Vagina (tissue), 2 donors: ENCODE measurements at regions not wholly inside any gene's neighbourhood (a gene's known extent, or its start where the extent isn't known, plus 50 kb on each side); places are given as distances from the start of the nearest gene placed in this dataset.
"Not testable (repeated sequence)": the region's sequence is repeated elsewhere in the genome, so short reads cannot be mapped to it uniquely, and the experiment has no call there.

Source experiments
- DNase-seq, 2 donors: peaks; one replicate each; pipeline ENCODE4 v3.0.0-alpha.2; 2017; ENCODE audit errors: extremely low spot score in 2 of 2
- H3K27ac ChIP-seq: fragments of 200-600 bp; sonication (generic); one replicate; pipeline ENCODE4 v1.5.1; 2019
- H3K27me3 ChIP-seq: fragments of 200-600 bp; sonication (generic); one replicate; pipeline ENCODE4 v1.5.1; 2019
- H3K36me3 ChIP-seq, 2 donors: fragments of 200-600 bp; sonication (generic); one replicate each; pipeline ENCODE4 v1.5.1; 2017 to 2019
- H3K4me1 ChIP-seq: fragments of 200-600 bp; sonication (generic); one replicate; pipeline ENCODE4 v1.5.1; 2019
- H3K4me3 ChIP-seq, 2 donors: fragments of 200-600 bp; sonication (generic); 1 replicate in 1 of 2; 2 replicates in 1 of 2; pipeline ENCODE4 v1.5.1; 2016 to 2019
- H3K9me3 ChIP-seq: fragments of 200-600 bp; sonication (generic); one replicate; pipeline ENCODE4 v1.5.1; 2019
- CTCF ChIP-seq, 3 experiments: fragments of 450-650 bp in 2 of 3; fragments of 200-600 bp in 1 of 3; sonication (generic) in 1 of 3; IDR thresholded peaks; one replicate each; pipeline ENCODE4 v1.5.1; 2017 to 2019; ENCODE audit warnings: antibody characterized with exemption in 3 of 3, mild to moderate bottlenecking in 2 of 3, moderate library complexity in 2 of 3
- POLR2A ChIP-seq, 2 donors: fragments of 450-650 bp; IDR thresholded peaks; one replicate each; pipeline ENCODE4 v1.6.1; 2017; ENCODE audit warnings: antibody characterized with exemption in 2 of 2, mild to moderate bottlenecking in 2 of 2, moderate library complexity in 2 of 2
- POLR2AphosphoS5 ChIP-seq, 2 donors: sonication (generic); formaldehyde crosslinking; IDR thresholded peaks; one replicate each; pipeline ENCODE4 v1.9.0; 2017; ENCODE audit warnings: antibody characterized with exemption in 2 of 2, mild to moderate bottlenecking in 2 of 2, low read depth in 1 of 2; ENCODE audit not compliant: insufficient read depth in 1 of 2
- intact Hi-C: fragments of 100-400 bp; cut with DNase I; formaldehyde crosslinking; loops from one replicate; pipeline ENCODE4 v1.15.1; 2023

- Histone ChIP-seq H3K9me3 (no peaks in the 10 kb centered on the region), H3K4me3 (no peak overlapping the region), H3K27ac (no peak overlapping the region), H3K36me3 (no peaks in the 10 kb centered on the region), H3K4me1 (no peaks in the 10 kb centered on the region), H3K27me3 (no peaks in the 10 kb centered on the region)
- DNase-seq = no peak
- TF ChIP-seq CTCF (IDR thresholded peaks at IDR 0.05) (no peak), POLR2A (IDR thresholded peaks at IDR 0.05) (no peak), POLR2AphosphoS5 (IDR thresholded peaks at IDR 0.05; ENCODE audit: insufficient read depth in 1 of 2, low read depth in 1 of 2) (no peak)
- intact Hi-C loops = no loop called here
Observed at GRCh38 chr9:31908891-31909480, 475.5 kb upstream of the ACO1 start.

- H3K27me3 ChIP-seq = no peaks in the 10 kb centered on the region
- TF ChIP-seq POLR2AphosphoS5 (IDR thresholded peaks at IDR 0.05; ENCODE audit: insufficient read depth in 1 of 2, low read depth in 1 of 2) (no peak), CTCF (IDR thresholded peaks at IDR 0.05) (no peak), POLR2A (IDR thresholded peaks at IDR 0.05) (no peak)
- intact Hi-C loops = no loop called here
- H3K4me3 ChIP-seq = no peak overlapping the region
- no peaks in the 10 kb centered on the region for H3K4me1 ChIP-seq
- H3K36me3 ChIP-seq = no peaks in the 10 kb centered on the region
- H3K9me3 ChIP-seq = no peaks in the 10 kb centered on the region
- no peak for DNase-seq
- no peak overlapping the region for H3K27ac ChIP-seq
Observed at GRCh38 chr9:31912636-31913035, 471.8 kb upstream of the ACO1 start.

- no peak for TF ChIP-seq POLR2AphosphoS5 (IDR thresholded peaks at IDR 0.05; ENCODE audit: insufficient read depth in 1 of 2, low read depth in 1 of 2)
- no peak for TF ChIP-seq CTCF (IDR thresholded peaks at IDR 0.05)
- TF ChIP-seq POLR2A (IDR thresholded peaks at IDR 0.05) = no peak
- Histone ChIP-seq H3K4me1 (no peaks in the 10 kb centered on the region), H3K4me3 (no peak overlapping the region), H3K9me3 (no peaks in the 10 kb centered on the region), H3K27ac (no peak overlapping the region), H3K27me3 (no peaks in the 10 kb centered on the region), H3K36me3 (no peaks in the 10 kb centered on the region)
- intact Hi-C loops = no loop called here
- DNase-seq = no peak
Observed at GRCh38 chr9:31916591-31917241, 467.7 kb upstream of the ACO1 start.

- H3K27ac ChIP-seq, H3K4me1 ChIP-seq, H3K27me3 ChIP-seq, intact Hi-C loops, H3K4me3 ChIP-seq, H3K9me3 ChIP-seq, DNase-seq, H3K36me3 ChIP-seq: not testable (repeated sequence)
Observed at GRCh38 chr9:31937737-31938136, 446.7 kb upstream of the ACO1 start.

GRCh38 chr9:31950756-31951155 is 433.7 kb upstream of the ACO1 start:
- no peak for DNase-seq
- H3K27ac ChIP-seq = no peak overlapping the region
- H3K9me3 ChIP-seq = no peaks in the 10 kb centered on the region
- H3K27me3 ChIP-seq = no peaks in the 10 kb centered on the region
- H3K4me3 ChIP-seq = no peak overlapping the region
- no peaks in the 10 kb centered on the region for H3K4me1 ChIP-seq
- TF ChIP-seq CTCF (IDR thresholded peaks at IDR 0.05) = no peak
- no peak for TF ChIP-seq POLR2AphosphoS5 (IDR thresholded peaks at IDR 0.05; ENCODE audit: insufficient read depth in 1 of 2, low read depth in 1 of 2)
- no peak for TF ChIP-seq POLR2A (IDR thresholded peaks at IDR 0.05)
- intact Hi-C loops = no loop called here
- H3K36me3 ChIP-seq = no peaks in the 10 kb centered on the region
